Natural killer cell (primary cell): ENCODE measurements at regions not wholly inside any gene's neighbourhood (a gene's known extent, or its start where the extent isn't known, plus 50 kb on each side); places are given as distances from the start of the nearest gene placed in this dataset.
A peak's percentile ranks its signal among the peaks of the same experiment; 100 is the strongest.

Experiments used
- ATAC-seq, 3 donors: fragments of 150-1000 bp in 2 of 3; fragments of 200-7000 bp in 1 of 3; cut with Tn5 transposase; 1 replicate in 1 of 3; 2 replicates in 2 of 3; pipeline ENCODE4 v1.10.0; 2021; ENCODE audit warnings: mild to moderate bottlenecking in 2 of 3, moderate library complexity in 2 of 3
- DNase-seq, 2 donors: peaks; one replicate each; pipeline versions ENCODE4 v3.0.0 to v3.0.0-alpha.2; 2013 to 2021; ENCODE audit warnings: mixed read lengths in 1 of 2
- H3K27ac ChIP-seq: one replicate; pipeline ENCODE4 v1.5.1; 2013; ENCODE audit warnings: mild to moderate bottlenecking, low read length
- H3K27me3 ChIP-seq: one replicate; pipeline ENCODE4 v1.6.1; 2013; ENCODE audit warnings: low read length; ENCODE audit not compliant: control insufficient read depth, insufficient read depth
- H3K36me3 ChIP-seq: one replicate; pipeline ENCODE4 v1.6.1; 2013; ENCODE audit warnings: low read length; ENCODE audit not compliant: control insufficient read depth, insufficient read depth
- H3K4me1 ChIP-seq: one replicate; pipeline ENCODE4 v1.6.1; 2013; ENCODE audit warnings: low read length; ENCODE audit not compliant: control insufficient read depth, insufficient read depth
- H3K4me3 ChIP-seq: one replicate; pipeline ENCODE4 v1.5.1; 2013; ENCODE audit warnings: low read length
- H3K9me3 ChIP-seq: one replicate; pipeline ENCODE4 v1.6.1; 2013; ENCODE audit warnings: low read length; ENCODE audit not compliant: control insufficient read depth, insufficient read depth
- H3K27ac Mint-ChIP-seq, 2 donors: one replicate each; pipeline ENCODE4 v1.8.0; 2022; ENCODE audit warnings: mild to moderate bottlenecking in 2 of 2, mixed read lengths in 2 of 2, moderate library complexity in 1 of 2
- H3K27me3 Mint-ChIP-seq, 2 donors: one replicate each; pipeline ENCODE4 v1.8.0; 2022; ENCODE audit warnings: low read depth in 2 of 2, mixed read lengths in 2 of 2
- H3K36me3 Mint-ChIP-seq: one replicate; pipeline ENCODE4 v1.8.0; 2022; ENCODE audit warnings: mixed read lengths
- H3K4me1 Mint-ChIP-seq, 2 donors: one replicate each; pipeline ENCODE4 v1.8.0; 2022; ENCODE audit warnings: mixed read lengths in 2 of 2
- H3K4me3 Mint-ChIP-seq: one replicate; pipeline ENCODE4 v1.8.0; 2022; ENCODE audit warnings: mild to moderate bottlenecking, moderate library complexity, mixed read lengths
- H3K9me3 Mint-ChIP-seq, 2 donors: one replicate each; pipeline ENCODE4 v1.8.0; 2022; ENCODE audit warnings: mixed read lengths in 2 of 2
- WGBS: methylation state at CpG from one replicate; pipeline ENCODE4 v1.1.7; 2013; ENCODE audit warnings: missing lambda C conversion rate; ENCODE audit not compliant: insufficient coverage; 5-methylcytosine and 5-hydroxymethylcytosine counted together
- intact Hi-C: fragments of 100-400 bp; cut with micrococcal nuclease; formaldehyde crosslinking; loops from one replicate; pipeline ENCODE4 v1.14.2; 2022
- TF ChIP-seq, protein P1 (sequence below): fragments of 200-600 bp; IDR thresholded peaks from one replicate; pipeline ENCODE4 v1.8.0; 2022; ENCODE audit warnings: antibody characterized with exemption

DNA sequence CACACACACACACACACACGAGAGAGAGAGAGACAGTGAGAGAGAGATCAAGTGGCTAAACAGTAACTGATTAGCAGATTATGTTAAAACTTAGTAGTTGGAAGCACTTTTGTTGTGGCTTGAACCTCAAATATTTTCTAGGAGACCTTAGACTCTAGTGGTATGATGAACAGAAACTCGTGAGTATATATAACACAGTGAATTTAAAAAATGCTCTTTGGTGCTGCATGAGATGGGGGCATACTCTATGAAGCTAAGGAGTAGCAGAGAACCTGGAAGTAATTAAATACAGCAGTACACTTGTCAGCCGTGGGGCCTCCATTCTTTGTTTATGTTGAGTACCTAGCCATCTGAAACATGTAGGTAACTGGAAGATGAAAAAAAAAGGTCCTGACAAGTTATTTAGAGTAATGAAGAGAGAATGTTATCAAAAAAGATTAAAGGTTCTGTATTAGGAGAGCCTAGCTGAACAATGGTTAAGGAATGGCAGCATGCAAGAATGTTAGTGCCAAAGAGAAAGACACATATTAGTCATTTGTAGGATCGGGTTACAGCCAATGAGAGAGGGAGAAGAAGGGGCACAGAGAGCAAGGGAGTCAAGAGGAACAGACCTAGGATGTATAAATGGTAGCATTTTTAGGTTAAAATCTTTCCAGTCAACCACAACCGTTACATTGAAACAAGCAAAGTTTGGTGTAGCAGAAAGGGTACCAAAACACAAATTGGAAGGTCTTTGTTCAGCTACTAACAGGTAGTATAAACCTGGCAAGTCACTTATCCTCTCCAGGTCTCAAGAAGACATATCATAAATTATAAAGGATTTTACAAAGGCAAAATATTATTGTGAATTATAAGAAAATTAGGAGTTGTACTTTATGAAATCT is 316.7 kb upstream of the DIPK2B start:
- 73% methylated on average over 3 of the region's 5 CpGs for WGBS
- Histone ChIP-seq H3K9me3 (no peaks in the 10 kb centered on the region), H3K4me3 (no peak overlapping the region), H3K27ac (no peak overlapping the region), H3K27me3 (no peaks in the 10 kb centered on the region), H3K4me1 (no peaks in the 10 kb centered on the region), H3K36me3 (no peaks in the 10 kb centered on the region)
- no peaks in the 10 kb centered on the region for H3K4me1 Mint-ChIP-seq
- DNase-seq (no peak), ATAC-seq (no peak)
- TF ChIP-seq, protein P1, sequence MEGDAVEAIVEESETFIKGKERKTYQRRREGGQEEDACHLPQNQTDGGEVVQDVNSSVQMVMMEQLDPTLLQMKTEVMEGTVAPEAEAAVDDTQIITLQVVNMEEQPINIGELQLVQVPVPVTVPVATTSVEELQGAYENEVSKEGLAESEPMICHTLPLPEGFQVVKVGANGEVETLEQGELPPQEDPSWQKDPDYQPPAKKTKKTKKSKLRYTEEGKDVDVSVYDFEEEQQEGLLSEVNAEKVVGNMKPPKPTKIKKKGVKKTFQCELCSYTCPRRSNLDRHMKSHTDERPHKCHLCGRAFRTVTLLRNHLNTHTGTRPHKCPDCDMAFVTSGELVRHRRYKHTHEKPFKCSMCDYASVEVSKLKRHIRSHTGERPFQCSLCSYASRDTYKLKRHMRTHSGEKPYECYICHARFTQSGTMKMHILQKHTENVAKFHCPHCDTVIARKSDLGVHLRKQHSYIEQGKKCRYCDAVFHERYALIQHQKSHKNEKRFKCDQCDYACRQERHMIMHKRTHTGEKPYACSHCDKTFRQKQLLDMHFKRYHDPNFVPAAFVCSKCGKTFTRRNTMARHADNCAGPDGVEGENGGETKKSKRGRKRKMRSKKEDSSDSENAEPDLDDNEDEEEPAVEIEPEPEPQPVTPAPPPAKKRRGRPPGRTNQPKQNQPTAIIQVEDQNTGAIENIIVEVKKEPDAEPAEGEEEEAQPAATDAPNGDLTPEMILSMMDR: no peak
- peaks cover 3 to 29% of the 10 kb centered on the region in 2 donors for H3K27me3 Mint-ChIP-seq
- intact Hi-C loops: loop anchor here (5.0 kb wide), 1 partner anchor 890 kb away; no protein-coding TSS in a partner anchor
- no peaks in the 10 kb centered on the region for H3K9me3 Mint-ChIP-seq
- no peaks in the 10 kb centered on the region for H3K36me3 Mint-ChIP-seq
- H3K4me3 Mint-ChIP-seq: no peak overlapping the region
- H3K27ac Mint-ChIP-seq: no peak overlapping the region

GRCh38 chrX:45515262-45516215 is 314.9 kb upstream of the DIPK2B start:
- Histone ChIP-seq H3K27me3 (no peaks in the 10 kb centered on the region), H3K27ac (no peak overlapping the region), H3K4me3 (no peak overlapping the region), H3K4me1 (no peaks in the 10 kb centered on the region), H3K36me3 (no peaks in the 10 kb centered on the region), H3K9me3 (no peaks in the 10 kb centered on the region)
- Mint-ChIP-seq H3K27me3 (peaks cover 3 to 29% of the 10 kb centered on the region in 2 donors), H3K27ac (no peak overlapping the region), H3K36me3 (no peaks in the 10 kb centered on the region), H3K9me3 (no peaks in the 10 kb centered on the region), H3K4me3 (no peak overlapping the region), H3K4me1 (no peaks in the 10 kb centered on the region)
- TF ChIP-seq, protein P1: peak; percentile 45
- ATAC-seq (peak in 1 of 3 donors; percentile 55), DNase-seq (peak in 1 of 2 donors; percentile 66)
- intact Hi-C loops: loop anchor here (2.0 to 5.0 kb wide), 2 partner anchors 327 to 892 kb away; no protein-coding TSS in a partner anchor
- WGBS: 34% methylated on average over 7 of the region's 12 CpGs

- Histone ChIP-seq H3K9me3 (no peaks in the 10 kb centered on the region), H3K4me1 (no peaks in the 10 kb centered on the region), H3K27ac (no peak overlapping the region), H3K4me3 (no peak overlapping the region), H3K27me3 (no peaks in the 10 kb centered on the region), H3K36me3 (no peaks in the 10 kb centered on the region)
- TF ChIP-seq, protein P1: no peak
- H3K4me1 Mint-ChIP-seq: no peaks in the 10 kb centered on the region
- peaks cover 0 to 29% of the 10 kb centered on the region in 2 donors for H3K27me3 Mint-ChIP-seq
- no peak overlapping the region for H3K4me3 Mint-ChIP-seq
- H3K36me3 Mint-ChIP-seq: no peaks in the 10 kb centered on the region
- ATAC-seq (no peak), DNase-seq (no peak)
- WGBS: 57% methylated on average over 3 of the region's 3 CpGs
- no peak overlapping the region for H3K27ac Mint-ChIP-seq
- no peaks in the 10 kb centered on the region for H3K9me3 Mint-ChIP-seq
- intact Hi-C loops: no loop called here
These were observed 312.4 kb upstream of the DIPK2B start for GRCh38 chrX:45513042-45513441.
